NCI-H446 treated with DMSO at 0.1 percent for 48 hours (cell line): ENCODE measurements at regions not wholly inside any gene's neighbourhood (a gene's known extent, or its start where the extent isn't known, plus 50 kb on each side); places are given as distances from the start of the nearest gene placed in this dataset.
"Not testable (repeated sequence)": the region's sequence is repeated elsewhere in the genome, so short reads cannot be mapped to it uniquely, and the experiment has no call there.

Experiments
- DNase-seq: peaks from one replicate; lab custom pipeline; 2025; lab: John Stamatoyannopoulos, UW

GRCh38 chr22:22977479-22978200 is 90.0 kb downstream of the IGLL5 start:
- no peak for DNase-seq

- no peak for DNase-seq
Measured at GRCh38 chr22:22978637-22979036, 91.0 kb downstream of the IGLL5 start.

GRCh38 chr22:22979121-22979724 is 91.1 kb upstream of the GNAZ start:
- no peak for DNase-seq

- DNase-seq = no peak
Measured at GRCh38 chr22:22979954-22980353, 90.4 kb upstream of the GNAZ start.

GRCh38 chr22:22981670-22982571 is 88.4 kb upstream of the GNAZ start:
- DNase-seq = no peak

GRCh38 chr22:22982616-22983015 is 87.7 kb upstream of the GNAZ start:
- no peak for DNase-seq

GRCh38 chr22:22983123-22983522 is 87.2 kb upstream of the GNAZ start:
- DNase-seq = no peak

GRCh38 chr22:22983816-22984215 is 86.5 kb upstream of the GNAZ start:
- no peak for DNase-seq

- no peak for DNase-seq
Measured at GRCh38 chr22:22984967-22985366, 85.4 kb upstream of the GNAZ start.

GRCh38 chr22:22986008-22986407 is 84.3 kb upstream of the GNAZ start:
- DNase-seq = no peak

GRCh38 chr22:22986640-22987039 is 83.7 kb upstream of the GNAZ start:
- no peak for DNase-seq

GRCh38 chr22:22988150-22988549 is 82.2 kb upstream of the GNAZ start:
- no peak for DNase-seq

- no peak for DNase-seq
Measured at GRCh38 chr22:22988785-22989184, 81.5 kb upstream of the GNAZ start.

- no peak for DNase-seq
Measured at GRCh38 chr22:22989856-22990255, 80.5 kb upstream of the GNAZ start.

- DNase-seq = not testable (repeated sequence)
Measured at GRCh38 chr22:22990711-22991505, 79.4 kb upstream of the GNAZ start.

GRCh38 chr22:22992474-22992873 is 77.8 kb upstream of the GNAZ start:
- no peak for DNase-seq

- DNase-seq = no peak
Measured at GRCh38 chr22:22993184-22993583, 77.1 kb upstream of the GNAZ start.

- DNase-seq = no peak
Measured at GRCh38 chr22:22995166-22995565, 75.2 kb upstream of the GNAZ start.

GRCh38 chr22:22996511-22997261 is 73.6 kb upstream of the GNAZ start:
- no peak for DNase-seq

- no peak for DNase-seq
Measured at GRCh38 chr22:22997262-22997898, 72.9 kb upstream of the GNAZ start.

- no peak for DNase-seq
Measured at GRCh38 chr22:22997988-22998387, 72.3 kb upstream of the GNAZ start.
